Central memory CD4-positive, alpha-beta T cell (primary cell): ENCODE measurements at regions not wholly inside any gene's neighbourhood (a gene's known extent, or its start where the extent isn't known, plus 50 kb on each side); places are given as distances from the start of the nearest gene placed in this dataset.

Experiments used
- DNase-seq: peaks from one replicate; pipeline ENCODE4 v3.0.0; 2022

- DNase-seq: no peak
Measured at GRCh38 chr9:105023788-105024187, 95.8 kb upstream of the ABCA1 start.

- DNase-seq: no peak
Measured at GRCh38 chr9:105024529-105024928, 96.6 kb upstream of the ABCA1 start.

GRCh38 chr9:105026451-105026850 is 98.5 kb upstream of the ABCA1 start:
- DNase-seq: no peak

GRCh38 chr9:105027084-105027483 is 99.1 kb upstream of the ABCA1 start:
- DNase-seq: no peak

GRCh38 chr9:105030285-105030684 is 102.3 kb upstream of the ABCA1 start:
- DNase-seq: no peak

- no peak for DNase-seq
Measured at GRCh38 chr9:105037139-105037538, 109.2 kb upstream of the ABCA1 start.

- no peak for DNase-seq
Measured at GRCh38 chr9:105038051-105038450, 110.1 kb upstream of the ABCA1 start.

- DNase-seq: no peak
Measured at GRCh38 chr9:105039175-105039799, 111.3 kb upstream of the ABCA1 start.

GRCh38 chr9:105043370-105043936 is 115.5 kb upstream of the ABCA1 start:
- no peak for DNase-seq

GRCh38 chr9:105044518-105044917 is 116.6 kb upstream of the ABCA1 start:
- DNase-seq: no peak

- no peak for DNase-seq
Measured at GRCh38 chr9:105046907-105047741, 119.2 kb upstream of the ABCA1 start.

- DNase-seq: no peak
Measured at GRCh38 chr9:105047742-105048041, 119.7 kb upstream of the ABCA1 start.

- no peak for DNase-seq
Measured at GRCh38 chr9:105048331-105048730, 120.4 kb upstream of the ABCA1 start.

- no peak for DNase-seq
Measured at GRCh38 chr9:105050296-105050695, 122.3 kb upstream of the ABCA1 start.

- DNase-seq: peak; percentile 26
Measured at GRCh38 chr9:105051897-105052296, 123.9 kb upstream of the ABCA1 start.

- no peak for DNase-seq
Measured at GRCh38 chr9:105052346-105052745, 124.4 kb upstream of the ABCA1 start.

GRCh38 chr9:105053209-105053652 is 125.3 kb upstream of the ABCA1 start:
- no peak for DNase-seq

- no peak for DNase-seq
Measured at GRCh38 chr9:105054491-105054890, 126.5 kb upstream of the ABCA1 start.

- no peak for DNase-seq
Measured at GRCh38 chr9:105055917-105056316, 128.0 kb upstream of the ABCA1 start.

GRCh38 chr9:105057551-105057950 is 129.6 kb upstream of the ABCA1 start:
- no peak for DNase-seq

- no peak for DNase-seq
Measured at GRCh38 chr9:105059252-105059651, 131.3 kb upstream of the ABCA1 start.

- no peak for DNase-seq
Measured at GRCh38 chr9:105062222-105062855, 134.4 kb upstream of the ABCA1 start.

GRCh38 chr9:105064248-105065097 is 136.5 kb upstream of the ABCA1 start:
- DNase-seq: no peak
